CD14-positive monocyte (primary cell): ENCODE measurements at regions not wholly inside any gene's neighbourhood (a gene's known extent, or its start where the extent isn't known, plus 50 kb on each side); places are given as distances from the start of the nearest gene placed in this dataset.

ENCODE experiments used
- DNase-seq, 3 donors: peaks; one replicate each; pipeline ENCODE4 v3.0.0-alpha.2; 2011 to 2022
- H2AFZ ChIP-seq: 2 replicates; pipeline ENCODE4 v1.6.0; 2012; ENCODE audit warnings: mild to moderate bottlenecking, low read depth, low read length, inconsistent platforms; ENCODE audit not compliant: insufficient read depth, poor library complexity, severe bottlenecking
- H3K27ac ChIP-seq, 2 donors: 1 replicate in 1 of 2; 2 replicates in 1 of 2; pipeline ENCODE4 v1.5.1; 2012 to 2013; ENCODE audit warnings: low read length in 2 of 2, control low read depth in 1 of 2, inconsistent platforms in 1 of 2, low read depth in 1 of 2, mild to moderate bottlenecking in 1 of 2
- H3K27me3 ChIP-seq, 2 donors: one replicate each; pipeline versions ENCODE4 v1.6.0 to v1.6.1; 2011 to 2013; ENCODE audit warnings: low read length in 2 of 2; ENCODE audit not compliant: control insufficient read depth in 2 of 2, insufficient read depth in 2 of 2
- H3K36me3 ChIP-seq, 2 donors: replicated peaks in 1 of 2; 1 replicate in 1 of 2; 2 replicates in 1 of 2; pipeline versions ENCODE4 v1.5.1 to v1.6.1; 2012 to 2013; ENCODE audit warnings: low read length in 2 of 2, control low read depth in 1 of 2, inconsistent platforms in 1 of 2, mild to moderate bottlenecking in 1 of 2; ENCODE audit not compliant: insufficient read depth in 2 of 2, control insufficient read depth in 1 of 2
- H3K4me1 ChIP-seq, 2 donors: 1 replicate in 1 of 2; 2 replicates in 1 of 2; pipeline versions ENCODE4 v1.5.1 to v1.6.1; 2012 to 2013; ENCODE audit warnings: low read length in 2 of 2, control low read depth in 1 of 2, inconsistent platforms in 1 of 2, mild to moderate bottlenecking in 1 of 2, moderate library complexity in 1 of 2; ENCODE audit not compliant: insufficient read depth in 2 of 2, control insufficient read depth in 1 of 2
- H3K4me2 ChIP-seq: replicated peaks from 2 replicates; pipeline ENCODE3; 2012; ENCODE audit warnings: low read length, moderate library complexity, mild to moderate bottlenecking; ENCODE audit not compliant: poor library complexity, severe bottlenecking; ENCODE audit errors: extremely low read depth
- H3K4me3 ChIP-seq, 3 experiments: fragments of 200-600 bp in 1 of 3; sonication (generic) in 1 of 3; replicated peaks in 1 of 3; 1 replicate in 2 of 3; 2 replicates in 1 of 3; pipeline ENCODE4 v1.5.1; 2011 to 2013; ENCODE audit warnings: low read length in 3 of 3, mild to moderate bottlenecking in 3 of 3, control low read depth in 2 of 3, low read depth in 2 of 3, inconsistent platforms in 1 of 3, moderate library complexity in 1 of 3
- H3K79me2 ChIP-seq: 2 replicates; pipeline ENCODE4 v1.6.0; 2012; ENCODE audit warnings: mild to moderate bottlenecking, control low read depth, inconsistent platforms, low read length, moderate library complexity; ENCODE audit not compliant: insufficient read depth
- H3K9ac ChIP-seq: 2 replicates; pipeline ENCODE4 v1.6.0; 2017; ENCODE audit warnings: low read length, mild to moderate bottlenecking; ENCODE audit not compliant: insufficient read depth, poor library complexity, severe bottlenecking
- H3K9me3 ChIP-seq, 2 donors: replicated peaks in 1 of 2; 1 replicate in 1 of 2; 2 replicates in 1 of 2; pipeline versions ENCODE4 v1.5.1 to v1.6.1; 2012 to 2013; ENCODE audit warnings: low read length in 2 of 2, control low read depth in 1 of 2; ENCODE audit not compliant: control insufficient read depth in 1 of 2, insufficient read depth in 1 of 2
- H4K20me1 ChIP-seq: 2 replicates; pipeline ENCODE4 v1.6.0; 2012; ENCODE audit warnings: mild to moderate bottlenecking, low read length, control low read depth, moderate library complexity; ENCODE audit not compliant: insufficient read depth
- H3K27ac Mint-ChIP-seq, 7 donors: one replicate each; pipeline ENCODE4 v1.8.0; 2020; ENCODE audit warnings: mild to moderate bottlenecking in 7 of 7, mixed read lengths in 7 of 7, moderate library complexity in 6 of 7, inconsistent platforms in 2 of 7
- H3K27me3 Mint-ChIP-seq, 3 donors: one replicate each; pipeline ENCODE4 v1.8.0; 2021 to 2022; ENCODE audit warnings: low read depth in 3 of 3, mild to moderate bottlenecking in 3 of 3, mixed read lengths in 3 of 3, moderate library complexity in 3 of 3, inconsistent platforms in 1 of 3
- H3K36me3 Mint-ChIP-seq, 2 donors: one replicate each; pipeline ENCODE4 v1.8.0; 2020; ENCODE audit warnings: mixed read lengths in 2 of 2, inconsistent platforms in 1 of 2, mild to moderate bottlenecking in 1 of 2
- H3K4me1 Mint-ChIP-seq: one replicate; pipeline ENCODE4 v1.8.0; 2020; ENCODE audit warnings: mild to moderate bottlenecking, mixed read lengths
- H3K4me3 Mint-ChIP-seq, 2 donors: one replicate each; pipeline ENCODE4 v1.8.0; 2020; ENCODE audit warnings: mild to moderate bottlenecking in 2 of 2, mixed read lengths in 2 of 2, moderate library complexity in 1 of 2
- H3K9me3 Mint-ChIP-seq, 7 donors: one replicate each; pipeline ENCODE4 v1.8.0; 2020 to 2022; ENCODE audit warnings: mixed read lengths in 7 of 7, mild to moderate bottlenecking in 6 of 7, moderate library complexity in 6 of 7, inconsistent platforms in 2 of 7
- WGBS: methylation state at CpG from one replicate; pipeline ENCODE4 v1.1.5; 2013; ENCODE audit warnings: missing lambda C conversion rate; ENCODE audit not compliant: insufficient coverage; 5-methylcytosine and 5-hydroxymethylcytosine counted together
- intact Hi-C, 2 donors: fragments of 100-400 bp; cut with micrococcal nuclease; formaldehyde crosslinking; loops; one replicate each; pipeline versions ENCODE4 v1.15.0 to v1.15.1; 2023
- TF ChIP-seq, protein P1 (sequence below): fragments of 200-600 bp; IDR thresholded peaks from one replicate; pipeline ENCODE4 v1.8.0; 2022; ENCODE audit warnings: antibody characterized with exemption, mild to moderate bottlenecking

DNA sequence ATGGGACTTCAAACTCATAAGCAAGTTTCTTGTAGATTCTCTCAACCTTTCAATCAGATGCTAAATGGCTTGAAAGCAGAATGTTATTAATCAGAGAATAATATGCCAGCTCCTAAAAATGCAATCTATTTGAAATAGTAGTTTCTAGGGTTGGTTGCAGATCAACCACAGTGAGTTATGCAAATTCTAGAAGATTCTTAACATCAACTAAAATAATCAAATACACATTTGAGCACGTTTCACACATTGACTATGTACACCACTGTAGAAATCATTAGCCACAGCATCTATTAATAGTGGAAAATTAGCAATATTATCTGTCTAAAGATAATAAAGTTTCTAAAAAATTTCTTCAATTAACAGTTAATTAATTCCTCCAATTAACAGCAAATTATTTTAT lies 141.9 kb upstream of the GJE1 start:
- no peak overlapping the region for H2AFZ ChIP-seq

DNA sequence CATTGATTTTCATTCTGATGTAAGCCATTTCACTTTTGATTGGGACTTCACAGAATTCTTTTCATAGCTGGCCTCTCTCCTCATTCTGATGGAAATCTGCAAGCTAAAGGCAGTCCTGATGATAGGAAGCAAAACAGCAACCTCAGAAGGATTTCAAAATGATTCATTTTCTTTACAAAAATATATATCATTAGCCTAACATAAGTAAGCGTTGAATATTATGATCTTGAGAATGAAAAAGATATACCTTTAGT lies 143.1 kb upstream of the GJE1 start:
- Histone ChIP-seq H3K4me2 (no peak overlapping the region), H3K4me1 (no peaks in the 10 kb centered on the region), H3K4me3 (no peak overlapping the region), H3K27me3 (no peaks in the 10 kb centered on the region), H3K27ac (no peak overlapping the region), H3K36me3 (no peaks in the 10 kb centered on the region), H3K79me2 (no peaks in the 10 kb centered on the region), H3K9me3 (peaks cover 3 to 7% of the 10 kb centered on the region in 2 donors), H2AFZ (no peak overlapping the region), H3K9ac (no peak overlapping the region), H4K20me1 (no peaks in the 10 kb centered on the region)
- peaks cover 0 to 6% (median 2%) of the 10 kb centered on the region in 7 donors for H3K9me3 Mint-ChIP-seq
- no peaks in the 10 kb centered on the region for H3K36me3 Mint-ChIP-seq
- TF ChIP-seq, protein P1, sequence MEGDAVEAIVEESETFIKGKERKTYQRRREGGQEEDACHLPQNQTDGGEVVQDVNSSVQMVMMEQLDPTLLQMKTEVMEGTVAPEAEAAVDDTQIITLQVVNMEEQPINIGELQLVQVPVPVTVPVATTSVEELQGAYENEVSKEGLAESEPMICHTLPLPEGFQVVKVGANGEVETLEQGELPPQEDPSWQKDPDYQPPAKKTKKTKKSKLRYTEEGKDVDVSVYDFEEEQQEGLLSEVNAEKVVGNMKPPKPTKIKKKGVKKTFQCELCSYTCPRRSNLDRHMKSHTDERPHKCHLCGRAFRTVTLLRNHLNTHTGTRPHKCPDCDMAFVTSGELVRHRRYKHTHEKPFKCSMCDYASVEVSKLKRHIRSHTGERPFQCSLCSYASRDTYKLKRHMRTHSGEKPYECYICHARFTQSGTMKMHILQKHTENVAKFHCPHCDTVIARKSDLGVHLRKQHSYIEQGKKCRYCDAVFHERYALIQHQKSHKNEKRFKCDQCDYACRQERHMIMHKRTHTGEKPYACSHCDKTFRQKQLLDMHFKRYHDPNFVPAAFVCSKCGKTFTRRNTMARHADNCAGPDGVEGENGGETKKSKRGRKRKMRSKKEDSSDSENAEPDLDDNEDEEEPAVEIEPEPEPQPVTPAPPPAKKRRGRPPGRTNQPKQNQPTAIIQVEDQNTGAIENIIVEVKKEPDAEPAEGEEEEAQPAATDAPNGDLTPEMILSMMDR: no peak
- WGBS: no CpG with 5 or more reads among the region's 1 CpG
- H3K27ac Mint-ChIP-seq: no peak overlapping the region
- peaks cover 0 to 1% (median 0%) of the 10 kb centered on the region in 3 donors for H3K27me3 Mint-ChIP-seq
- DNase-seq: no peak
- no peak overlapping the region for H3K4me3 Mint-ChIP-seq
- intact Hi-C loops: no loop called here
- H3K4me1 Mint-ChIP-seq: no peaks in the 10 kb centered on the region

More for the DNA sequence above, 141.9 kb upstream of the GJE1 start:
- no CpG with 5 or more reads among the region's 1 CpG for WGBS
- intact Hi-C loops: no loop called here
- no peak overlapping the region for H3K4me3 ChIP-seq
- H3K27me3 ChIP-seq: no peaks in the 10 kb centered on the region
- H3K27ac Mint-ChIP-seq: no peak overlapping the region
- peaks cover 0 to 1% (median 0%) of the 10 kb centered on the region in 3 donors for H3K27me3 Mint-ChIP-seq
- no peak overlapping the region for H3K4me3 Mint-ChIP-seq
- H3K9me3 Mint-ChIP-seq: peaks cover 3 to 12% (median 7%) of the 10 kb centered on the region in 7 donors
- no peaks in the 10 kb centered on the region for H3K4me1 Mint-ChIP-seq
- no peaks in the 10 kb centered on the region for H3K79me2 ChIP-seq
- no peak for DNase-seq
- no peaks in the 10 kb centered on the region for H4K20me1 ChIP-seq
- TF ChIP-seq, protein P1: no peak
- no peaks in the 10 kb centered on the region for H3K36me3 Mint-ChIP-seq
- no peak overlapping the region for H3K27ac ChIP-seq
- no peak overlapping the region for H3K4me2 ChIP-seq
- H3K9ac ChIP-seq: no peak overlapping the region
- H3K36me3 ChIP-seq: no peaks in the 10 kb centered on the region
- peaks cover 12 to 15% of the 10 kb centered on the region in 2 donors for H3K9me3 ChIP-seq
- no peaks in the 10 kb centered on the region for H3K4me1 ChIP-seq
